H1 (cell line): ENCODE measurements at regions not wholly inside any gene's neighbourhood (a gene's known extent, or its start where the extent isn't known, plus 50 kb on each side); places are given as distances from the start of the nearest gene placed in this dataset.

ENCODE experiments used
- CTCF ChIA-PET: fragments of 300-600 bp; sonication (Branson Sonifier 250); formaldehyde crosslinking; loops from one replicate; lab custom pipeline; 2021; ENCODE audit not compliant: partially characterized antibody; lab: Charles Lee
- POLR2A ChIA-PET: fragments of 300-600 bp; sonication (Branson Sonifier 250); formaldehyde crosslinking; loops from one replicate; lab custom pipeline; 2021; ENCODE audit warnings: inconsistent platforms; ENCODE audit not compliant: partially characterized antibody; lab: Charles Lee
- DNase-seq, 2 experiments: peaks; one replicate each; pipeline versions ENCODE4 v3.0.0 to v3.0.0-alpha.2; 2010 to 2022; ENCODE audit warnings: low spot score in 2 of 2, low read depth in 1 of 2, mixed read lengths in 1 of 2
- FAIRE-seq: peaks from 2 replicates; lab custom pipeline; 2011; peaks lifted over from hg19 to GRCh38; lab: Jason Lieb, UNC
- H2AFZ ChIP-seq: 2 replicates; pipeline ENCODE4 v1.8.1; 2012; ENCODE audit warnings: low read length, inconsistent platforms
- H2AK5ac ChIP-seq: 2 replicates; pipeline ENCODE4 v1.6.1; 2013; ENCODE audit warnings: low read depth, low read length
- H2BK120ac ChIP-seq: replicated peaks from 2 replicates; pipeline ENCODE3; 2013; ENCODE audit warnings: low read depth, low read length, inconsistent platforms
- H2BK12ac ChIP-seq: 2 replicates; pipeline ENCODE4 v1.6.1; 2013; ENCODE audit warnings: low read depth, low read length
- H2BK15ac ChIP-seq: 2 replicates; pipeline ENCODE4 v1.6.1; 2013; ENCODE audit warnings: low read length
- H2BK20ac ChIP-seq: 2 replicates; pipeline ENCODE4 v1.6.1; 2013; ENCODE audit warnings: low read length
- H2BK5ac ChIP-seq: 2 replicates; pipeline ENCODE4 v1.6.1; 2013; ENCODE audit warnings: low read depth, low read length
- H3K14ac ChIP-seq: 2 replicates; pipeline ENCODE4 v1.6.1; 2013; ENCODE audit warnings: inconsistent platforms; ENCODE audit not compliant: insufficient read length
- H3K18ac ChIP-seq: 2 replicates; pipeline ENCODE4 v1.6.1; 2013; ENCODE audit warnings: low read length; ENCODE audit errors: extremely low read depth
- H3K23ac ChIP-seq: 2 replicates; pipeline ENCODE4 v1.6.1; 2013; ENCODE audit warnings: inconsistent platforms; ENCODE audit not compliant: insufficient read length
- H3K23me2 ChIP-seq: 2 replicates; pipeline ENCODE4 v1.6.1; 2013; ENCODE audit warnings: low read depth, low read length
- H3K27ac ChIP-seq: 2 replicates; pipeline ENCODE4 v1.6.1; 2011; ENCODE audit warnings: low read depth, low read length, inconsistent platforms
- H3K27me3 ChIP-seq, 4 experiments: replicated peaks in 1 of 4; 1 replicate in 1 of 4; 2 replicates in 3 of 4; pipeline versions ENCODE4 v1.6.1 to v1.8.1; 2011 to 2013; ENCODE audit warnings: low read length in 3 of 4, mild to moderate bottlenecking in 3 of 4, inconsistent platforms in 2 of 4, mixed read lengths in 2 of 4, moderate library complexity in 1 of 4; ENCODE audit not compliant: control insufficient read depth in 3 of 4, insufficient read depth in 3 of 4; ENCODE audit errors: extremely low read depth in 1 of 4
- H3K36me3 ChIP-seq, 4 experiments: 2 replicates each; pipeline versions ENCODE4 v1.6.1 to v1.8.1; 2011 to 2013; ENCODE audit warnings: mild to moderate bottlenecking in 4 of 4, low read length in 3 of 4, moderate library complexity in 2 of 4, control low read depth in 1 of 4, inconsistent platforms in 1 of 4; ENCODE audit not compliant: insufficient read depth in 4 of 4, control insufficient read depth in 2 of 4
- H3K4ac ChIP-seq: replicated peaks from 2 replicates; pipeline ENCODE3; 2013; ENCODE audit warnings: low read length, low read depth, mixed read lengths, inconsistent platforms; ENCODE audit not compliant: insufficient read length
- H3K4me1 ChIP-seq, 4 experiments: replicated peaks in 1 of 4; 1 replicate in 1 of 4; 2 replicates in 3 of 4; pipeline versions ENCODE4 v1.6.1 to v1.8.1; 2011 to 2013; ENCODE audit warnings: low read length in 3 of 4, inconsistent platforms in 2 of 4, mixed read lengths in 1 of 4; ENCODE audit not compliant: insufficient read depth in 4 of 4, control insufficient read depth in 3 of 4
- H3K4me2 ChIP-seq, 2 experiments: 2 replicates each; pipeline versions ENCODE4 v1.6.1 to v1.8.1; 2011 to 2013; ENCODE audit warnings: low read depth in 2 of 2, low read length in 2 of 2, control low read depth in 1 of 2, inconsistent platforms in 1 of 2, mild to moderate bottlenecking in 1 of 2; ENCODE audit not compliant: insufficient read depth in 1 of 2
- H3K4me3 ChIP-seq, 4 experiments: fragments of 200-600, 300-600 bp in 1 of 4; sonication (generic), shearing (Covaris generic), sonication (Bioruptor Twin) in 1 of 4; 2 replicates each; pipeline versions ENCODE4 v1.5.1 to v1.8.1; 2011 to 2016; ENCODE audit warnings: low read length in 4 of 4, low read depth in 3 of 4, control low read depth in 2 of 4, inconsistent platforms in 2 of 4, mild to moderate bottlenecking in 2 of 4, mixed read lengths in 1 of 4, moderate library complexity in 1 of 4; ENCODE audit not compliant: insufficient read depth in 2 of 4; ENCODE audit errors: extremely low read depth in 1 of 4
- H3K56ac ChIP-seq: replicated peaks from 2 replicates; pipeline ENCODE3; 2013; ENCODE audit warnings: low read depth, mild to moderate bottlenecking, mixed read lengths, low read length, inconsistent platforms; ENCODE audit not compliant: insufficient read length
- H3K79me1 ChIP-seq: 2 replicates; pipeline ENCODE4 v1.6.1; 2013; ENCODE audit warnings: low read depth, low read length, control low read depth
- H3K79me2 ChIP-seq, 2 experiments: 2 replicates each; pipeline versions ENCODE4 v1.6.1 to v1.8.1; 2012 to 2013; ENCODE audit warnings: low read length in 2 of 2, mild to moderate bottlenecking in 2 of 2, inconsistent platforms in 1 of 2; ENCODE audit not compliant: insufficient read depth in 2 of 2, control insufficient read depth in 1 of 2
- H3K9ac ChIP-seq, 4 experiments: replicated peaks in 1 of 4; 1 replicate in 1 of 4; 2 replicates in 3 of 4; pipeline versions ENCODE4 v1.6.1 to v1.8.1; 2011 to 2013; ENCODE audit warnings: low read depth in 3 of 4, low read length in 3 of 4, control low read depth in 2 of 4, mild to moderate bottlenecking in 2 of 4, moderate library complexity in 2 of 4, inconsistent platforms in 1 of 4; ENCODE audit errors: extremely low read depth in 1 of 4
- H3K9me3 ChIP-seq, 2 experiments: 2 replicates each; pipeline versions ENCODE4 v1.6.1 to v1.8.1; 2012 to 2013; ENCODE audit warnings: mild to moderate bottlenecking in 2 of 2, moderate library complexity in 2 of 2, control low read depth in 1 of 2, inconsistent platforms in 1 of 2, low read depth in 1 of 2, low read length in 1 of 2, mixed read lengths in 1 of 2; ENCODE audit not compliant: insufficient read depth in 2 of 2
- H4K20me1 ChIP-seq, 2 experiments: replicated peaks in 1 of 2; 2 replicates each; pipeline versions ENCODE3 to v1.8.1; 2011 to 2013; ENCODE audit warnings: inconsistent platforms in 2 of 2, low read length in 2 of 2, mild to moderate bottlenecking in 1 of 2; ENCODE audit not compliant: insufficient read depth in 2 of 2, control insufficient read depth in 1 of 2
- H4K5ac ChIP-seq: 2 replicates; pipeline ENCODE4 v1.6.1; 2013; ENCODE audit warnings: low read length, low read depth, mixed read lengths, inconsistent platforms; ENCODE audit not compliant: insufficient read length
- H4K8ac ChIP-seq: 2 replicates; pipeline ENCODE4 v1.8.0; 2013; ENCODE audit warnings: mild to moderate bottlenecking, moderate library complexity, low read length, inconsistent platforms; ENCODE audit not compliant: insufficient read depth; ENCODE audit errors: extremely low read depth
- H4K91ac ChIP-seq: replicated peaks from 2 replicates; pipeline ENCODE3; 2013; ENCODE audit warnings: low read length, mixed read lengths, inconsistent platforms; ENCODE audit not compliant: insufficient read length
- GABPA ChIP-seq: IDR thresholded peaks from 2 replicates; pipeline ENCODE4 v1.6.1; 2011; ENCODE audit warnings: mild to moderate bottlenecking, low read length, moderate library complexity, borderline replicate concordance; ENCODE audit not compliant: insufficient read depth
- HDAC6 ChIP-seq: IDR thresholded peaks from one replicate; pipeline ENCODE4 v1.7.1; 2012; ENCODE audit warnings: low read depth, mild to moderate bottlenecking, inconsistent platforms, low read length, moderate library complexity
- JUND ChIP-seq: IDR thresholded peaks from 2 replicates; pipeline ENCODE4 v1.6.1; 2011; ENCODE audit warnings: mild to moderate bottlenecking, improper control_type of control experiment, low read length
- WGBS, 2 experiments: shearing (Covaris generic) in 1 of 2; methylation state at CpG; one replicate each; pipeline versions ENCODE4 v1.1.6 to v1.1.7; 2013 to 2015; ENCODE audit warnings: low lambda C conversion rate in 2 of 2, mixed read lengths in 2 of 2, inconsistent platforms in 1 of 2, low coverage in 1 of 2, missing lambda C conversion rate in 1 of 2; ENCODE audit not compliant: insufficient replicate concordance in 2 of 2, insufficient coverage in 1 of 2, insufficient read length in 1 of 2; ENCODE audit errors: extremely low coverage in 1 of 2, missing lambda C conversion rate in 1 of 2; 5-methylcytosine and 5-hydroxymethylcytosine counted together

GRCh38 chr21:45341779-45342178 lies 54.1 kb upstream of the POFUT2 start:
- Histone ChIP-seq H3K9me3 (no peaks in the 10 kb centered on the region), H2AFZ (no peak overlapping the region), H3K4me1 (no peaks in the 10 kb centered on the region), H3K18ac (no peak overlapping the region), H2AK5ac (no peak overlapping the region), H3K23ac (no peak overlapping the region), H3K36me3 (no peaks in the 10 kb centered on the region), H3K4me2 (no peak overlapping the region), H3K4ac (no peak overlapping the region), H3K56ac (no peak overlapping the region), H2BK20ac (no peak overlapping the region), H3K14ac (no peak overlapping the region), H2BK120ac (no peak overlapping the region), H4K91ac (no peak overlapping the region), H4K5ac (no peak overlapping the region), H2BK12ac (no peak overlapping the region), H2BK15ac (no peak overlapping the region), H2BK5ac (no peak overlapping the region), H3K23me2 (peaks cover 4% of the 10 kb centered on the region; the same call in 1 of the 2 replicates), H3K9ac (no peak overlapping the region), H4K8ac (no peak overlapping the region), H3K79me2 (no peaks in the 10 kb centered on the region), H3K79me1 (no peaks in the 10 kb centered on the region), H3K27ac (no peak overlapping the region), H3K27me3 (no peaks in the 10 kb centered on the region; a peak in 2 of 7 replicates), H3K4me3 (no peak overlapping the region), H4K20me1 (no peaks in the 10 kb centered on the region)
- POLR2A ChIA-PET = no interaction called here
- WGBS, 2 experiments = 81% methylated on average over 9 of the region's 9 CpGs; no CpG with 5 or more reads in 1 of the 2 experiments
- FAIRE-seq = no peak
- TF ChIP-seq JUND = no peak
- TF ChIP-seq GABPA = no peak
- no peak for TF ChIP-seq HDAC6
- CTCF ChIA-PET = interaction anchor here (1.0 kb wide), 1 partner anchor 20 kb away, joined by 3 read pairs; no protein-coding TSS in a partner anchor
- no peak for DNase-seq
